Left lobe of liver (tissue), 2 donors: ENCODE measurements at regions not wholly inside any gene's neighbourhood (a gene's known extent, or its start where the extent isn't known, plus 50 kb on each side); places are given as distances from the start of the nearest gene placed in this dataset.
"Not testable (repeated sequence)": the region's sequence is repeated elsewhere in the genome, so short reads cannot be mapped to it uniquely, and the experiment has no call there.

Source experiments
- ATAC-seq: fragments of 200-7000 bp; cut with Tn5 transposase; one replicate; pipeline ENCODE4 v1.9.1; 2020; ENCODE audit warnings: mild to moderate bottlenecking, moderate library complexity
- DNase-seq: peaks from one replicate; pipeline ENCODE4 v3.0.0-alpha.2; 2020; ENCODE audit warnings: low spot score
- donor health status: DM: no; HTN: no; CAD: no; lungs with moderate emphysema.
- donor health status: DM: no; HTN: yes; CAD: no.

DNA sequence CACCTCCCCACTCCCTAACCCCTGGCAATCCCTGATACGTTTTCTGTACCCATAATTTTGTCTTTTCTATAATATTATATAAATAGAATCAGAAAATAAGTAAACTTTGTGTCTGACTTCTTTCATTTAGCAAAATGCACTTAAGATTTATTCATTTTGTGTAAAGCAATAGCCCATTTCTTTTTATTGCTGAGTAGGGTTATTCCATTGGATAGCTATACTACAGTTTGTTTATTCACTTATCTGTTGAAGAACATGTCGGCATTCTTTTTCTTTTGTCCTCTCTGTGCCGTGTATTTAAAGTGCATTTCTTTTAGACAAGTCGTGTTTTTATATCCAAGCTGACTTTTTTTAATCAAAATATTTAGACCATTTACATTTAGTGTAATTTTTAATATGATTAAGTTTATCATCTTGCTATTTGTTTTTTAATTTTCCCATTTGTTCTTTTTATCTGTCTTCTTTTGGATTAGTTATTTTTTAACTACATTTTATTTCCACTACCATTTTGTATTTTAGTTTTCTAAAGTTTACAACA is 176.4 kb upstream of the TSHZ3 start:
- no peak for ATAC-seq

GRCh38 chr19:31527443-31527842 is 178.2 kb upstream of the TSHZ3 start:
- no peak for DNase-seq
- no peak for ATAC-seq

More for the DNA sequence above, 176.4 kb upstream of the TSHZ3 start:
- no peak for DNase-seq

GRCh38 chr19:31528261-31528660 is 179.0 kb upstream of the TSHZ3 start:
- DNase-seq: no peak
- ATAC-seq: no peak

GRCh38 chr19:31529121-31529520 is 179.9 kb upstream of the TSHZ3 start:
- no peak for ATAC-seq
- no peak for DNase-seq

DNA sequence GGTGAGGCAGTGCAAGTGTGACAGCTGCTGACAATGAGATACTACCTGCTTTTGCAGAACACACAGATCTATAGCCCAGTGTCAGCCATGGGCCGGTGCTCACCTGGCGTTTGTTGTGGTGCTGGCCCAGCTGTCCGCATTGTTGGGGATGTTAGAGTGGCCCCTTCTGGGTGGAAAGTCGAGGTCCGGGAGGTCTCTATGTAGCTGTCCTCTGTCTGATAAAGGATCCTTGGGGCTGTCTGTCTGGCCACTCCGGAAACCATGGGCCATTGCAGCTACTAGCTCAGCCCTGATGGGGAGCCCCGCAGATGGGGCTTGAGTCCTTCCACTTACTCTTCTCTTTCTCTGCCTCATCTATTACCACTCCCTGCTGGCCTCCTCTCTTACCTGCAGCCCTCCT is 181.5 kb upstream of the TSHZ3 start:
- DNase-seq: no peak
- no peak for ATAC-seq

GRCh38 chr19:31531326-31531725 is 182.1 kb upstream of the TSHZ3 start:
- DNase-seq (no peak), ATAC-seq (no peak)

DNA sequence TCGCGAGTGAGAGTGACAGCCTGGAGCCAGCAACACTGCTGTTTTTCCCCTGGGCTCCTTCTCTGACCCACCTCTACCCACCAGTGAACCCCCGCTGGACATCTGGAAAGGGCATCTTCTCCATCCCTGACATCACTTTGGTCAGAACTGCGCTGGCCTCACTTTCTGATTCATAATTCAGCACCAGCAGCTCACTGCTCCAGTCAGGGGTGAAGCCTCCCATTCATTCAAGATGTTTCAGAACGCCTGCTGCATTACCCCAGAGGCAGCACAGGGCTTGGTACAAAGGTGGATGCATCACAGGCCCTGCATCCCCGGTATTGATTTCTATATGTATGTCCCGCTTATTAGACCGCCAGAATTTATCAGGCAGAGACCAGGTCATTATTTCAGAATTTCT is 182.8 kb upstream of the TSHZ3 start:
- DNase-seq (no peak), ATAC-seq (no peak)

GRCh38 chr19:31533114-31533513 is 183.9 kb upstream of the TSHZ3 start:
- no peak for ATAC-seq
- peak; percentile 10 for DNase-seq

DNA sequence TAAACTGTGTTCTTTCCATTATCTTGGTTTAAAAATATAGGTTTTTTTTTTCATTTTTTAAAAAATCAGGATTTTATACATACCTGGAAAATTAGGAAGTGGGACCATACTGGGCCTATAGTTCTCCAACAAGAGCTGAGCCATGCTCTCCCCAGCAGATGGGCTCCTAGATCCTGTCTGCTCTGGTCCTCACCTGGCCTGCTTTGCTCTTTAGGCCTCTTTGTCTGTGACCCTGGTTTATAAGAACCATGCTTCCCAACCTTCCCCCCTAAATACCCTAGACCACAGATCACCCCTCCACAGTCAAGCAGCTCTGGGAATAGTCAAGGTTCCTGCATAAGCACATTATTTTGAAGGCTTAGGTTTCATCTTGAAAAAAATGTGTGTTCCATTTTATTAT is 185.0 kb upstream of the TSHZ3 start:
- ATAC-seq (no peak), DNase-seq (peak; percentile 6)

- ATAC-seq (no peak), DNase-seq (peak; percentile 11)
Observed at GRCh38 chr19:31534786-31535657, 185.8 kb upstream of the TSHZ3 start.

DNA sequence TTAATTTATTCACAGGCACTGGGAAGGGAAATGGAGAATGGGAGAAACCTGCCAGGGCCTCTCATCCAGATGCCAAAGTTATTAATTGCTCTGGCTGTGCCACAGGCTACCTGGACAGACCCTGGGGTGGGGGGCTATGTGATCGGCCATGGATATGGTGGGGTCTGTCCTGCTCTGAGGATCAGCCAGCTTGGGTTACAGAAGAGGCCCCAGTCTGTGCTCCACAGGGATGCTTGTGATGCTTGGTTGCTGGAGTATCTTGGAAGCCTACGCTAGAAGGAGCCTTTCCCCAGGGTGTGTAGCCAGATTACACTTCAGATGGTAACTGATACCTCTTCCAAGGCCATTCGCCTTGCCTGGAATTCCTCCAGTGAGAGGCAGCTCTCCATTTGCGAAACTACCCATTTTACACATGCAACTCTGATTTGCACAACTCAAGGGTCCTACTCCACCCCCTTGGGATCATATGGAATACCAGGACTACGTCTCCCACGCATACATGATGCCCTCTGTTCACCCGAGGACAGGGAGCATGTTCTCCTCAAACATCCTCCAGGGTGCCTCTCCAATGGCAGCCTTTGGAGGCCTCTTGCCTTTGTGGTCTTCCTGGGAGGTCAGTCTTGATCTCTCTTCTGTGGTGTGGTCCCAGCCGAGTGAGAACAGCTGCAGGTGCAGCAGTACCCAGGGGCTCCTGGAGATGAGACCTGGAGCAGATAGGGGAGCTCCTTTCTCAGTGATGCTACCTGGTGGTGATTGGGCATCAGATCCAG is 186.6 kb upstream of the TSHZ3 start:
- ATAC-seq (no peak), DNase-seq (peak; percentile 26)

GRCh38 chr19:31537136-31537535 is 187.9 kb upstream of the TSHZ3 start:
- ATAC-seq: no peak
- DNase-seq: peak; percentile 10

GRCh38 chr19:31537902-31538301 is 188.7 kb upstream of the TSHZ3 start:
- ATAC-seq: not testable (repeated sequence)
- DNase-seq: peak; percentile 2

GRCh38 chr19:31538879-31539278 is 189.6 kb upstream of the TSHZ3 start:
- DNase-seq (peak; percentile 6), ATAC-seq (no peak)

- DNase-seq (peak; percentile 6), ATAC-seq (no peak)
Observed at GRCh38 chr19:31539386-31539785, 190.2 kb upstream of the TSHZ3 start.

DNA sequence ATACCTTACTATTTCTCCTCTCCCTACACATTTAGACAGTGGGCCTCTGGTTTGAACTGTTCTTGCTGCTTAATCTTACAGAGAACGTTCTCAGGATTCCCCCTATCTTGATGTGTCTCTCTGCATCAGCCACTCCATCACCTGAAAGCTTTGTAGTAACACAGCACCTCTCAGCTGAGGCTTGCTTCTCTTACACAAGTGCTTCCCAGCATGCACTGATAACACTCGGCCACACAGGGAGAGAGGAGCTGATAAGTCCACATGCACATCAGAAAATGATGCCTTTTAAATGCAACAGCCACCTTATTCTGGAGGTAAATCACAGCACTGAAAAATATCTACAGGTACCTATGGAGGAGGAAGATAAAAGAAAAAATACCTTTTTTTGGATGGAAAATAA is 192.2 kb upstream of the TSHZ3 start:
- DNase-seq (no peak), ATAC-seq (no peak)

DNA sequence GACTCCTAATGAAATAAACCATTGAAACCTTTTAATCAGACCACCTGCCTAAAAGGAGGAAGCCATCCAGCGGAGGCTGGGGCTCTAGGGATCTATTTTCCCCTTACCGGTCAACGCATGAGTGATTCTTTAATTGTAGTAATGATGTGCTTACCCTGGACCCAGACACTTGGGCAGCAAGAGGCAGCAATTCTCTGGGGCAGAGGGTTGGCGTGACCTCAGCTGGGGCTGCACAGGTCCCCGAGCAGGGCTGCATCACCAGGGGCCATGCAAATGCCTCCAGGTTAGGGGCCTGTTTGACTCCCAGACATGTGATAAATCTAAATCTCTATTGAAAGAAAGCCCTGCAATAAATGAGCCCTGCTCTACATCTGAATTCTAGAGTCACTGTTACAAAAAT is 194.2 kb upstream of the TSHZ3 start:
- no peak for ATAC-seq
- DNase-seq: peak; percentile 10

DNA sequence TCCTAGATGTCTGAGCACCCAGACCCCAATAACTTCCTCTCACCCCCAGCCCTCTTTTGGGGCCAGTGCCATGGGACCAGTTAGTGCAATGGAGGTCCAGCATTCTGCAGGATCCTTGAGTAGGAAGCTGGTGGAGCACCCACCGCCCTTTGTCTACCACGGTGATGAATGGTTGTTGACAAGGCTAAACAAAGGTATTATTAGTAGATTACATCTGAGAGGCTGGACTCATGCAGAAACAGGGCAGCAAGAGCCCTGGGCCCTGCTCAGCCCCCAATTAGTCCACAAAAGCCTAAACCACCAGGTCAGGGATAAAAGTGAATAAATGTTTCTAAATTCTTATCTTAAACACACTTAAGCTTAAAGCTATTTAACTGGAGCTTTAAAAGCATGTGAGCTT is 196.5 kb upstream of the TSHZ3 start:
- DNase-seq: peak; percentile 15
- ATAC-seq: no peak

DNA sequence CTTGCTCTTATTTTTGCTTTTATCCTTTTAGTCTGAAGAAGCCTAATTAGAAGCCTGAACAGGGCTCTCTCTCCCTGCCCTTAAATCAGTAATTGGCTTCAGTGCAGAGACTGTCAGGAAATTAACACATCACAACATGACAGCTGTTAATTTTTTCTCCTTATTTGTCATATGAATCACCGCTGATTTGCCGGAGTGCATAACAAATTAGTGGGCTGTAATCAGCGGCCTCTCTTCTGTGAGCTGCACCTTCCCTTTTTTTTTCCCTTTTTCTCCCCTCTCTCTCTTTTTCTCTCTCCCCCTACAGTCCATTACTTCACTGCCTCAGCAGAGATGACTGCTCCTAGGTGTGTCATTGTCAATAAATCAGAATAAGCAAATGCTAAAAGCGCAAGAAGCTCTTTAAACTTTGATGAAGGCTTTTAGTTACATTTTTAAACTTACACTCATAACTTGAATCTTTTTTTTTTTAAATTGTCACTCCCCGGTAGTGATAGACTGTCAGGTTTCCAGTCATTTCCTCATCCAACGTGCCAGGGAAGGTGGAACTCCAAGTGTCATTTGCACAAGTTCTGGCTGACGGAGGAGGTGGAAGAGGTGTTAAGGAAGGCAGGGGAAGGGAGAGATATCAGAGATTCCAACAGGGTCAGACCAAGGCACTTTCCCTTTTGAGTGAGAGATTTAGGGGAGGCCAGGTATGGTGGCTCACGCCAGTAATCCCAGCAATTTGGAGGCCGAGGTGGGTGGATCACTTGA is 197.1 kb upstream of the TSHZ3 start:
- no peak for ATAC-seq
- DNase-seq: no peak

DNA sequence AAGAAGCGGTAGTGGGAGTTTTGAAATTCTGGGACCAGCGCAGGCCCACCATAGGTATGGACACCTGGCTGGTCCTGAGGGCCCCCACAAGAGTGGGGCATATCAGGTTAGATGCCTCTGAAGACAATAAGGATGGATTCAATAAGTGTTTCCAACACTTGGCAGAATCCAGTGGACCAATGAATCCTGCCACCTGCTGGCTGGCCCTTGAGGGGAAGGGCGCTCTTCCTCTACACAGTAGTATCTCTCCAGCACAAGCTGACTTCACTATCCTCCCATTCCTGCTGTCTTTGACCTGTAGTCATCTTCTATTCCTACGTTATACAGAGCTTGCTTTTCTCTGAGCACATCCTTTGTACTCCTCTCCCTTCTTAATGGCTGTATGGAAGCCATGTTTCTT is 199.7 kb upstream of the TSHZ3 start:
- DNase-seq (no peak), ATAC-seq (peak; percentile 69)
